ENCODE measurements at regions not wholly inside any gene's neighbourhood (a gene's known extent, or its start where the extent isn't known, plus 50 kb on each side); places are given as distances from the start of the nearest gene placed in this dataset.
"Not testable (repeated sequence)": the region's sequence is repeated elsewhere in the genome, so short reads cannot be mapped to it uniquely, and the experiment has no call there.

DNA sequence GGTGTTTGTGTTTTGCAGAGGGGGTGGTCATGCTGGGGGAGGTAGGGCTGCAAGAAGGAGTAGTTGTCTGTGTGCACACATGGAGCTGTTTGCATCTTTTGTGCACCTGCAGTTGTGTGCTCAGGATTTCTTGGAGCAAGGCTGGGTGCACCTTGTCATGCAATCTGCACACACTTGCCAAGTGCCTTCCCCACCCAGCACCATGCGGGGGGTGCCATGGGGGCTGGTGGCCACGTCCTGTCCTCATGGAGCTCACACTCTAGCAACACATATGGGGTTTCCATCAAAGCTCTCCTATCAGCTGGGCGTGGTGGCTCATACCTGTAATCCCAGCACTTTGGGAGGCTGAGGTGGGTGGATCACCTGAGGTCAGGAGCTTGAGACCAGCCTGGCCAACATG lies 111.6 kb downstream of the CRLF3 start:
- not testable (repeated sequence) for H3K27me3 ChIP-seq (ENCODE audit: control insufficient read depth, insufficient read depth, low read length); H3K4me3 ChIP-seq (ENCODE audit: low read depth, low read length); H3K27ac ChIP-seq (ENCODE audit: low read depth, low read length); H3K9me3 ChIP-seq (ENCODE audit: control insufficient read depth, insufficient read depth, low read length); DNase-seq (ENCODE audit: low read depth in 4 of 6, low spot score in 6 of 6)
- peaks cover 24% of the 10 kb centered on the region for H3K36me3 ChIP-seq (ENCODE audit: control insufficient read depth, insufficient read depth, low read length)
- H3K4me1 ChIP-seq (ENCODE audit: control insufficient read depth, insufficient read depth, low read length): peaks cover 28% of the 10 kb centered on the region
- WGBS (ENCODE audit: insufficient coverage): no CpG with 5 or more reads among the region's 3 CpGs

DNA sequence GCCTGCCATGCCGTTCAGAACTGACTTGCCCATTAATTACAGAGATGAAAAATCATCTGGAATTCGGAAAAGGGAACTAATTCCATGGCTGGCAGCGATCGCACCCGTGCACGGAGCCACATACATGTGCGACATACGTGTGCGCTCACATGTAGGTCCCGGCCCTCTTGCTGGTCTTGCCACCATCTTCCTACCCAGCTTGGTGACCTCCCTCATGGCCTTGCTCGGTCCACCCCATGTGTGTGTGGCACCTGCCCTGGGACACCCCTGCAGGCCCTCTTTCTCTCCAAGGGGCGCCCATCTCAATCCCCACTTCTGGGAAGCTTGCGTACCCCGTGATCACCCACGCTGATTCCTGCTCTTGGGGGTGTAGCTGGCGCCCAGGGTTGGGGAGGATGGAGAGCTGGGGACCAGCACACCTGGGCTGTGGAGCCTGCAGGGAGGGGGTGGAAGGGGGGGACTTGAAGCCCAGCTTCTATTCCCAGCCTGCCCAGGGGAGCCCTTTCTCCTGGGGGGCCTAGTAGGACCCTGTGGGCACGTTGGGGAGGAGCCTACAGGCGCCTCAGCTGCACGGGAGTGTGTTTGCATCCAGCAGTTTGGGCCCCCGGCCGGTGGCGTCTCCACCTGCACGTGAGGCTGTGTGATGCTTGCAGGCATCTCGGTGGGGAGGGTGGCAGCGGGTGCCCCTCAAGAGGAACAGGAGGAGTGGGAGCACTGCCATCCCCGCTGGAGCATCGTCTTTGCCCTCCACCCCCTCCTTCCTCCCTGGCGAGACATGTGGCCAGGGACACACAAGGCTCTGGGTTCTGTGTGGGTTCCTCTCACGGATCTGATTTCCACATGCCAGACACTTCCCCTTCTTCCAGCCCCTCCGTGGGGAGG lies 112.6 kb downstream of the CRLF3 start:
- Histone ChIP-seq H3K36me3 (ENCODE audit: control insufficient read depth, insufficient read depth, low read length) (peaks cover 16% of the 10 kb centered on the region), H3K4me1 (ENCODE audit: control insufficient read depth, insufficient read depth, low read length) (peaks cover 38% of the 10 kb centered on the region)
- H3K9me3 ChIP-seq (ENCODE audit: control insufficient read depth, insufficient read depth, low read length); H3K27ac ChIP-seq (ENCODE audit: low read depth, low read length); H3K27me3 ChIP-seq (ENCODE audit: control insufficient read depth, insufficient read depth, low read length); DNase-seq (ENCODE audit: low read depth in 4 of 6, low spot score in 6 of 6); H3K4me3 ChIP-seq (ENCODE audit: low read depth, low read length): not testable (repeated sequence)
- WGBS (ENCODE audit: insufficient coverage): 72% methylated on average over 20 of the region's 30 CpGs

DNA sequence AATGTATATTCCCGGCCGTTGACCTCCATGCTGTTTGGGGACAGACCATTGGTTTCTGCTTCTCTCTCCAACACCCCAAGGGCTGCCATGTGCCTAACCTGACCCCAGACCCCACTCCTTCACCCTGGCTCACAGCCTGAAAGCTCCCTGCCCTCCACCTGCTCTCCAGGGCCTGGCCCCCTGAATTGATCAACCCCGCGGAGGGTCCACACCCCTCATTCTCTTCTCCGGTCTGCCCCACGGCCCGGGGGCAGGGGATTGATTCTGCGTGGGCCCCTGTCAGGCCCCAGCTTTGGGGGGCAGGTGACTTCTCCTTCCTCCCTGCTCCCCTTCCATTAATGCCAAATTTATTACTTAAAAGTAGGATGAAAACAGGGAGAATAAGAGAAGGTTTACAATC lies 113.3 kb downstream of the CRLF3 start:
- Histone ChIP-seq H3K36me3 (ENCODE audit: control insufficient read depth, insufficient read depth, low read length) (peaks cover 12% of the 10 kb centered on the region), H3K4me3 (ENCODE audit: low read depth, low read length) (peak overlapping the region; percentile 49), H3K4me1 (ENCODE audit: control insufficient read depth, insufficient read depth, low read length) (peaks cover 45% of the 10 kb centered on the region)
- not testable (repeated sequence) for H3K27me3 ChIP-seq (ENCODE audit: control insufficient read depth, insufficient read depth, low read length); H3K27ac ChIP-seq (ENCODE audit: low read depth, low read length); H3K9me3 ChIP-seq (ENCODE audit: control insufficient read depth, insufficient read depth, low read length); DNase-seq (ENCODE audit: low read depth in 4 of 6, low spot score in 6 of 6)
- 58% methylated on average over 4 of the region's 8 CpGs for WGBS (ENCODE audit: insufficient coverage)

DNA sequence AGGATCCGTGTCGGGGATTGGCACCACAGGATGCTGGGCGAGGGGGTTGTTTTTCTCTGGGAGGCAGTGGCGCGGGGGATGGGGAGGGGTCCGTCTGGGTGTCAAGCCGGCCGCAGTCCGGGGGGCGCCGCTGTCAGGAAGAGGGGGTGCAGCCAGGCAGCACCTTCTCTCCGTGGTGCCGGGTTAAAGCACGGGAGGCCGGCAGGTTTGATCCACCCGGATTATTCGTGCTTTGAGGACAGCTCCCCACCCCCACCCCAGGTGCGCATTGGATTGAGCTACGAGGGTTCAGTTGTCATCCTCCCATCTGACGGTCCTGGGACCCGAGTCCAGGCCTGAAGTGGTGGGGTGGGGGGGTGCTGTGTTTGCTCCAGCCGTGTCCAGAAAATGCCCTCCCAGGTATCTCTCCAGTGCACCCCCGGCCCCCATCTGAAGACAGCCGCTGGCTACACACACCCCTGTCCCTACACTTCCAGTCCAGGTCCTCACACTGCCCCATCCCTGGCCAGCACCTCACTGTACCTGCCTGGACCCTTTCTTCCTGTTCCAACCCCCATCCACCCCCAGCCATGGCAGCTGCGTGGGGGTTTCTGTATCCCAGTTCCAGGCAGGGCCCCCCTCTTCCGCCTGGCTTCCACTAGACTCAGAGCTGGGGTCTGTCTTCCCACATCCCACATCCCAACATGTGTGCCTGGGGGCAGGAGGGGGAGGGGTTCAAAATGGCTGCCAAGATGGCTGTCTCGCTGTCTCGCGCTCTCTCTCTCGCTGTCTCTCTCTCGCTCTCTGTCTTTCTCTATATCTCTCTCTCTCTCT lies 114.0 kb downstream of the CRLF3 start:
- not testable (repeated sequence) for H3K27me3 ChIP-seq (ENCODE audit: control insufficient read depth, insufficient read depth, low read length); H3K27ac ChIP-seq (ENCODE audit: low read depth, low read length); H3K9me3 ChIP-seq (ENCODE audit: control insufficient read depth, insufficient read depth, low read length)
- H3K4me3 ChIP-seq (ENCODE audit: low read depth, low read length): peak overlapping the region; percentile 49
- WGBS (ENCODE audit: insufficient coverage): 0% methylated on average over 16 of the region's 31 CpGs
- peaks cover 52% of the 10 kb centered on the region for H3K4me1 ChIP-seq (ENCODE audit: control insufficient read depth, insufficient read depth, low read length)
- DNase-seq (ENCODE audit: low read depth in 4 of 6, low spot score in 6 of 6): peak in 2 of 6 donors; percentile 44 to 71
- peaks cover 12% of the 10 kb centered on the region for H3K36me3 ChIP-seq (ENCODE audit: control insufficient read depth, insufficient read depth, low read length)

DNA sequence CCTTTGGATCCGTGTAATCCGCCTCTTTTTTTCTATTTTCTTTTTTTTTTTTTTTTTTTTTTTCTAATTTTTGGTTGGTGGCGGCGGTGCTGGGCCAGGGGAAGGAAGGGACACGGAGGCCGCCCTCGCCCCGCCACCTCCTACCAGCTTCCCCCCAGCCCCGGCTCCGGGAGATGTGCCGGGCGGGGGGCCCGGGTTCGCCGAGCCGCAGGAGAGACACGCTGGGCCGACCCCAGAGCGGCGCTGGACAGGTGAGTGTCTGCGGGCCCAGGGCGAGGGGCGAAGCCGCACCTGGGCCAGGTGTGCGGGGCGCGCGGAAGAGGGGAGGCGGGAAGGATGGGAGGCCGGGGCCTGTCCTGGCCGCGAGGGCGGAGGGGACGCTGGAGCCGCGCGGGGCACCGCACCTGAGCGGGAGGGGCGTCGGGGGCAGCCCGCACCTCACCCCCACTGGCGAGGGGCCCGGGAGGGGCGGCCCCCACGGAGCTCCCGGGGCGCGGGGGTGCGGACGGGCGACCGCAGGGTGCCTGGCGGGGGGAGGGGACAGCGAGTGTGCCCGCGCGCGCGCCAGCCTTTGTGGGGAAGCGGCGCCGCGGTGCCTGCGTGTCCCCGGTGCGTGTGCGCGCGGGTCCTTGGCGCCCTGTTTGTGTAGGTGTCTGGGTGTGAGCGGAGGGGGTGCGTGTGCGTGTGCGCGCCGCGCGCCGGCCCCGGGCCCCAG lies 114.8 kb downstream of the CRLF3 start:
- Histone ChIP-seq H3K4me3 (ENCODE audit: low read depth, low read length) (peak overlapping the region; percentile 49), H3K36me3 (ENCODE audit: control insufficient read depth, insufficient read depth, low read length) (peaks cover 12% of the 10 kb centered on the region), H3K4me1 (ENCODE audit: control insufficient read depth, insufficient read depth, low read length) (peaks cover 55% of the 10 kb centered on the region)
- DNase-seq (ENCODE audit: low read depth in 4 of 6, low spot score in 6 of 6): peak in 2 of 6 donors; percentile 84 to 86
- H3K27me3 ChIP-seq (ENCODE audit: control insufficient read depth, insufficient read depth, low read length); H3K9me3 ChIP-seq (ENCODE audit: control insufficient read depth, insufficient read depth, low read length); H3K27ac ChIP-seq (ENCODE audit: low read depth, low read length): not testable (repeated sequence)
- WGBS (ENCODE audit: insufficient coverage): 0% methylated on average over 75 of the region's 81 CpGs

DNA sequence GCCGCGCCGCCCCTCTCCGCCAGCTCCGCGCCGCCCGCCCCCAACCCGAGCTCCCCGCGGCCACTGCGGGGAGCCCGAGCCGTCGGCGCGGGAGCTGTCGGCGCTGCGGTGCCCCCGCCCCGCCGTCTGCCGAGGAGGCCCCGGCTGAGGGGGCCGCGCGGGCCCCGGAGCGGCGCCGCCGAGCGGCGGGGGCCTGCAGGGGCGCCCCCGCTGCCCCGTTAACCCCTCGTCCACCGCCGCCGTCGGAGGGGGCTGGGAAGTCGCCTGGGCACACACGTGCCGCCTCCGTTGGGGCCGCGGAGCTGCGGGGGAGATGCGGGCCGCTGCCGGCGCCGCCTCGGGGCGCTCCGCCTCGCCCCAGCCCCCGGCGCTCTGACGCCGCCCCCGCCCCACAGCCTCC lies 115.4 kb downstream of the CRLF3 start:
- Histone ChIP-seq H3K4me3 (ENCODE audit: low read depth, low read length) (peak overlapping the region; percentile 42), H3K4me1 (ENCODE audit: control insufficient read depth, insufficient read depth, low read length) (peaks cover 55% of the 10 kb centered on the region), H3K36me3 (ENCODE audit: control insufficient read depth, insufficient read depth, low read length) (peaks cover 12% of the 10 kb centered on the region)
- DNase-seq (ENCODE audit: low read depth in 4 of 6, low spot score in 6 of 6): peak in 2 of 6 donors; percentile 61 to 72
- H3K9me3 ChIP-seq (ENCODE audit: control insufficient read depth, insufficient read depth, low read length); H3K27me3 ChIP-seq (ENCODE audit: control insufficient read depth, insufficient read depth, low read length); H3K27ac ChIP-seq (ENCODE audit: low read depth, low read length): not testable (repeated sequence)
- WGBS (ENCODE audit: insufficient coverage): 0% methylated on average over 42 of the region's 64 CpGs

DNA sequence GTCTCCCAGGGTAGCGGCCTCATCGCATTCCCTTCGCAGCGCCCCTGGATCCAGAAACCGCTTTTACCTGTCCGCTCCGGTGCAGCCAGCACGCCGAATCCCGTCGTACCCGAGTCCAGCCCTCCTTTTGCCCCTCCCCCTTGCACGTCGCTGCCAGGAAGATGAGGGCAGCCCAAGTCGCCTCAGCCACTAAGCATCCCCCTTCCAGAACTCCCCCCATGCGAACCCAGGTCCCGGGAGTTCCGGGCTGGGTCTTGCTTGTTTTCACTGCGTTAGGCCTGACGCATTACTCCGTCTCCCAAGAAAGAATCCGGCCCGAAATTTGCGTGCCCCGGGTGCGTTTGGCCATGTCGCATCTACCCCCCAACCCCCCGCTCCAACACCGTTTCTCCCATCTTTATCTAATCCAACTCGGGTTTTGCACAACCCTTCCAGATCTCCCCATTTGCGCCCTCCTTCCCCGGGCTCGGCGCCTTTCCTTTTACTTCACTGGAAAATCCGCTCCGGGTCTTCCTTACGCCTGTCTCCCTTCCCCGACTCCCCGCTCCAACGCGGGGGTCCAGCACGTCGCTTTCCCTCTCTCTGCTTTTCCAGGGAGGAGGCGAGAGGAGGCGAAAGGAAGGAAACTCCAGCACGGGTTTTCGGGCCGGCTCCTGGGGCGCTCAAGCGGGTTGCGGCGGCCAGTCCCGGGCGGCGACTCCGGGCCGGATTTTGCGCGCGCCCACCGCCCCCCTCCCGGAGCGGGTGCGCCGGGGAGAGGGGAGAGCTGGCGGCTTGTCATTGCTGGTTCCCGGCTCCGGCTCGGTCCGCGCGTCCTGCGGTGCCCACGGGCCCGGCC lies 116.0 kb downstream of the CRLF3 start:
- peak; percentile 91 to 99 (median 94) for DNase-seq (ENCODE audit: low read depth in 4 of 6, low spot score in 6 of 6)
- H3K9me3 ChIP-seq (ENCODE audit: control insufficient read depth, insufficient read depth, low read length); H3K27me3 ChIP-seq (ENCODE audit: control insufficient read depth, insufficient read depth, low read length): not testable (repeated sequence)
- H3K4me1 ChIP-seq (ENCODE audit: control insufficient read depth, insufficient read depth, low read length): peaks cover 55% of the 10 kb centered on the region
- H3K36me3 ChIP-seq (ENCODE audit: control insufficient read depth, insufficient read depth, low read length): peaks cover 12% of the 10 kb centered on the region
- WGBS (ENCODE audit: insufficient coverage): under 1% methylated on average over 69 of the region's 75 CpGs
- peak overlapping the region; percentile 96 for H3K27ac ChIP-seq (ENCODE audit: low read depth, low read length)
- peak overlapping the region; percentile 66 for H3K4me3 ChIP-seq (ENCODE audit: low read depth, low read length)

DNA sequence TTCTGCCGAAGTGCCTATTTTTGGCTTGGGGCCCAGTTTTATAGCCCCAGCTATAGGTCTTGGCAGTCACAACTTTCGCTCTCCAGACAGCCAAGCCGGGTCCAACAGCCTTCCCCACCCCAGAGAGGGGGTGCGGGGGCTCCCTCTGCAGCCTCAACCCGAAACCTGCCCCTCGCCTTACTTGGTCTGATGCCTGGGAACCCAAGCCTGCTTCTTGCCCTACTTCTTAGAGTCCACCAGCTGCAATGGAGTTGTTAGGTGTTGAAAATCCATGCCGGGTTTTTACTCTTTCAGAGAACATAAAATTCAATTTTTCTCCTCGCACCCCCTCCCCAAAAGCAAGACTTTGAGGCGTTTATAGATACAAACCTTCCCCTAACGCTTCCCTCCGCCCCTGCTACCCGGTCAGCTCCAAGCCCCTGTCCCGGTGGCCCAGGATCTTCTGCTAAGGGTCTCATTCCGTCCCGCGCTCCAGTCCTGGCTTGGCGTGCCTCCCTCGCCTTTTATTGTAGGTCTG lies 116.7 kb downstream of the CRLF3 start:
- not testable (repeated sequence) for H3K9me3 ChIP-seq (ENCODE audit: control insufficient read depth, insufficient read depth, low read length); H3K27me3 ChIP-seq (ENCODE audit: control insufficient read depth, insufficient read depth, low read length)
- peak overlapping the region; percentile 96 for H3K27ac ChIP-seq (ENCODE audit: low read depth, low read length)
- H3K4me1 ChIP-seq (ENCODE audit: control insufficient read depth, insufficient read depth, low read length): peaks cover 53% of the 10 kb centered on the region
- H3K4me3 ChIP-seq (ENCODE audit: low read depth, low read length): peak overlapping the region; percentile 66
- peaks cover 12% of the 10 kb centered on the region for H3K36me3 ChIP-seq (ENCODE audit: control insufficient read depth, insufficient read depth, low read length)
- 1% methylated on average over 15 of the region's 18 CpGs for WGBS (ENCODE audit: insufficient coverage)
- DNase-seq (ENCODE audit: low read depth in 4 of 6, low spot score in 6 of 6): peak; percentile 66 to 96 (median 78)

Data from spinal cord (tissue), 9 donors.